Hematopoietic multipotent progenitor cell treated with erythropoietin and hydrocortisone succinate and interleukin-3 and kit ligand, for 8 days (in vitro differentiated cells): ENCODE measurements at regions not wholly inside any gene's neighbourhood (a gene's known extent, or its start where the extent isn't known, plus 50 kb on each side); places are given as distances from the start of the nearest gene placed in this dataset.

Experiments
- DNase-seq: peaks from one replicate; pipeline ENCODE4 v3.0.0-alpha.2; 2015

GRCh38 chr15:39298271-39298962 lies 282.5 kb upstream of the THBS1 start:
- no peak for DNase-seq

- DNase-seq = no peak
These were observed 281.2 kb upstream of the THBS1 start for GRCh38 chr15:39299486-39300267.

GRCh38 chr15:39300451-39301153 lies 280.3 kb upstream of the THBS1 start:
- DNase-seq = no peak

GRCh38 chr15:39301589-39301999 lies 279.3 kb upstream of the THBS1 start:
- no peak for DNase-seq

GRCh38 chr15:39302936-39303335 lies 277.9 kb upstream of the THBS1 start:
- DNase-seq = no peak

- DNase-seq = no peak
These were observed 276.6 kb upstream of the THBS1 start for GRCh38 chr15:39304201-39304841.

- no peak for DNase-seq
These were observed 275.7 kb upstream of the THBS1 start for GRCh38 chr15:39304931-39305728.

GRCh38 chr15:39310633-39311032 lies 270.2 kb upstream of the THBS1 start:
- DNase-seq = no peak

GRCh38 chr15:39312984-39313383 lies 267.9 kb upstream of the THBS1 start:
- peak; percentile 62 for DNase-seq

- DNase-seq = no peak
These were observed 267.4 kb upstream of the THBS1 start for GRCh38 chr15:39313467-39313866.

GRCh38 chr15:39313881-39314280 lies 267.0 kb upstream of the THBS1 start:
- no peak for DNase-seq

- no peak for DNase-seq
These were observed 265.6 kb upstream of the THBS1 start for GRCh38 chr15:39315206-39315850.

GRCh38 chr15:39317225-39317624 lies 263.7 kb upstream of the THBS1 start:
- DNase-seq = no peak

- DNase-seq = no peak
These were observed 262.6 kb upstream of the THBS1 start for GRCh38 chr15:39318231-39318630.

GRCh38 chr15:39320355-39320754 lies 260.5 kb upstream of the THBS1 start:
- no peak for DNase-seq

GRCh38 chr15:39320886-39321285 lies 260.0 kb upstream of the THBS1 start:
- no peak for DNase-seq

GRCh38 chr15:39321977-39322376 lies 258.9 kb upstream of the THBS1 start:
- no peak for DNase-seq

- no peak for DNase-seq
These were observed 257.7 kb upstream of the THBS1 start for GRCh38 chr15:39323157-39323556.

- no peak for DNase-seq
These were observed 257.2 kb upstream of the THBS1 start for GRCh38 chr15:39323706-39324105.

GRCh38 chr15:39326306-39326975 lies 254.4 kb upstream of the THBS1 start:
- DNase-seq = no peak

- peak; percentile 37 for DNase-seq
These were observed 253.7 kb upstream of the THBS1 start for GRCh38 chr15:39327005-39327730.
